ENCODE measurements at regions not wholly inside any gene's neighbourhood (a gene's known extent, or its start where the extent isn't known, plus 50 kb on each side); places are given as distances from the start of the nearest gene placed in this dataset.

DNA sequence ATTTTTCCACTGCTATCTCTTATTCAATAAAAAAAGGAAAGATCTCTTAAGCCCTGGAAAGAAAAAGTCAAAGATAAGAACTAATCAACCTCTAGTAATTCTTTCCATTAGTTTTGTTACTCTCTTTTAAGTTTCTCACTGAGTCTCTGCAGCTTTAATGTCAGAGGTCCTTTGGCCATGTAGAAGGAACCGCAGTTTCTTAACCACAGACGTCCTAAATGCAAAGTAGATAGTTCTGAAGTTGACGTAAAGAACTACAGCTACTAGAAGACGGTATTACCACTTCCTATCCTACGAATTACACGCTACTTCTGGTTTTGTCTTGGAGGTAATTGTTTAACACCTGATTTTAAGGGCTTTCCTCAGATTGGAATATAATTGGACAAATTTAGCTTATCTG, 325.9 kb downstream of the ANKRD50 start:
- TF ChIP-seq POLR2A (IDR thresholded peaks at IDR 0.05; ENCODE audit: low read length), result no peak
- TF ChIP-seq GATA1 (IDR thresholded peaks at IDR 0.05; ENCODE audit: low read depth, low read length), result no peak

Data from erythroblast (primary cell).